Cardiac fibroblast (primary cell): ENCODE measurements at regions not wholly inside any gene's neighbourhood (a gene's known extent, or its start where the extent isn't known, plus 50 kb on each side); places are given as distances from the start of the nearest gene placed in this dataset.

Source experiments
- DNase-seq, 2 donors: peaks; one replicate each; pipeline versions ENCODE4 v3.0.0 to v3.0.0-alpha.2; 2010; ENCODE audit warnings: low read depth in 2 of 2
- H3K4me3 ChIP-seq, 2 donors: replicated peaks in 1 of 2; 1 replicate in 1 of 2; 2 replicates in 1 of 2; pipeline ENCODE4 v1.5.1; 2011; ENCODE audit warnings: low read depth in 2 of 2, low read length in 2 of 2, mild to moderate bottlenecking in 2 of 2, moderate library complexity in 1 of 2
- CTCF ChIP-seq: IDR thresholded peaks from one replicate; pipeline ENCODE4 v1.5.1; 2011; ENCODE audit warnings: low read depth, mild to moderate bottlenecking, low read length, inconsistent platforms

- DNase-seq = no peak
- TF ChIP-seq CTCF = no peak
- H3K4me3 ChIP-seq = no peak overlapping the region
Measured at GRCh38 chr12:3965046-3965445, 91.8 kb upstream of the PARP11 start.

GRCh38 chr12:3964439-3964838 lies 91.2 kb upstream of the PARP11 start:
- TF ChIP-seq CTCF = no peak
- no peak overlapping the region for H3K4me3 ChIP-seq
- no peak for DNase-seq

GRCh38 chr12:3962631-3963483 lies 89.7 kb upstream of the PARP11 start:
- no peak for TF ChIP-seq CTCF
- no peak for DNase-seq
- H3K4me3 ChIP-seq = no peak overlapping the region

- no peak overlapping the region for H3K4me3 ChIP-seq
- TF ChIP-seq CTCF = no peak
- DNase-seq = no peak
Measured at GRCh38 chr12:3961591-3961990, 88.4 kb upstream of the PARP11 start.

- H3K4me3 ChIP-seq = no peak overlapping the region
- TF ChIP-seq CTCF = no peak
- DNase-seq = no peak
Measured at GRCh38 chr12:3959799-3960560, 86.8 kb upstream of the PARP11 start.

- DNase-seq = no peak
- no peak overlapping the region for H3K4me3 ChIP-seq
- no peak for TF ChIP-seq CTCF
Measured at GRCh38 chr12:3958534-3958933, 85.3 kb upstream of the PARP11 start.
